Coronary artery (tissue), 2 donors: ENCODE measurements at regions not wholly inside any gene's neighbourhood (a gene's known extent, or its start where the extent isn't known, plus 50 kb on each side); places are given as distances from the start of the nearest gene placed in this dataset.

Source experiments
- DNase-seq: peaks from one replicate; pipeline ENCODE4 v3.0.0-alpha.2; 2017; ENCODE audit warnings: low spot score
- H3K27ac ChIP-seq, 2 donors: fragments of 200-600 bp; sonication (generic); one replicate each; pipeline ENCODE4 v1.5.1; 2016 to 2019
- H3K4me3 ChIP-seq: fragments of 200-600 bp; sonication (generic); 2 replicates; pipeline ENCODE4 v1.5.1; 2016; ENCODE audit warnings: mild to moderate bottlenecking, moderate library complexity
- TF ChIP-seq, protein P1 (sequence below): fragments of 200-600 bp; sonication (generic); IDR thresholded peaks from one replicate; pipeline ENCODE4 v1.5.1; 2019; ENCODE audit warnings: antibody characterized with exemption

DNA sequence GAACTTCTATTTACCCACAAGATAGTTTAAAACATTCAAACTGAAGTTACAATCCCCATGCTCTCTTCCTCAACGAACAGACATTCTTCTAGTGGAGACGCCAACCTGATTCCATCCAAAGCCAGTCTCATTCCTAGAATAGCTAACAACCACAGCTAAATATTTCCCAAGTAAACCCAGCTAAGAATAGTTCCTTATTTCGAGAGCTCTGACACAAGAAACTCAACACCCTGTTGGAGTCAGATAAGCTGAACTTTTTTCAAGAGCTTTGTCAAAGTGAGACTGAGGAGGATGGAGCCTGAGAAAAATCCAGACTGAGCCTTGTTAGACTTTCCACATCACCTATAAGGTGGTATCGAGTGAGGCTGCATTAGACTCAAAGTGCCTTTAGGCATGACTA, 56.7 kb upstream of the RPS23 start:
- H3K4me3 ChIP-seq, result peak overlapping the region; percentile 34
- TF ChIP-seq, protein P1, sequence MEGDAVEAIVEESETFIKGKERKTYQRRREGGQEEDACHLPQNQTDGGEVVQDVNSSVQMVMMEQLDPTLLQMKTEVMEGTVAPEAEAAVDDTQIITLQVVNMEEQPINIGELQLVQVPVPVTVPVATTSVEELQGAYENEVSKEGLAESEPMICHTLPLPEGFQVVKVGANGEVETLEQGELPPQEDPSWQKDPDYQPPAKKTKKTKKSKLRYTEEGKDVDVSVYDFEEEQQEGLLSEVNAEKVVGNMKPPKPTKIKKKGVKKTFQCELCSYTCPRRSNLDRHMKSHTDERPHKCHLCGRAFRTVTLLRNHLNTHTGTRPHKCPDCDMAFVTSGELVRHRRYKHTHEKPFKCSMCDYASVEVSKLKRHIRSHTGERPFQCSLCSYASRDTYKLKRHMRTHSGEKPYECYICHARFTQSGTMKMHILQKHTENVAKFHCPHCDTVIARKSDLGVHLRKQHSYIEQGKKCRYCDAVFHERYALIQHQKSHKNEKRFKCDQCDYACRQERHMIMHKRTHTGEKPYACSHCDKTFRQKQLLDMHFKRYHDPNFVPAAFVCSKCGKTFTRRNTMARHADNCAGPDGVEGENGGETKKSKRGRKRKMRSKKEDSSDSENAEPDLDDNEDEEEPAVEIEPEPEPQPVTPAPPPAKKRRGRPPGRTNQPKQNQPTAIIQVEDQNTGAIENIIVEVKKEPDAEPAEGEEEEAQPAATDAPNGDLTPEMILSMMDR, result no peak
- peak overlapping the region; percentile 94 to 96 for H3K27ac ChIP-seq
- DNase-seq, result no peak

DNA sequence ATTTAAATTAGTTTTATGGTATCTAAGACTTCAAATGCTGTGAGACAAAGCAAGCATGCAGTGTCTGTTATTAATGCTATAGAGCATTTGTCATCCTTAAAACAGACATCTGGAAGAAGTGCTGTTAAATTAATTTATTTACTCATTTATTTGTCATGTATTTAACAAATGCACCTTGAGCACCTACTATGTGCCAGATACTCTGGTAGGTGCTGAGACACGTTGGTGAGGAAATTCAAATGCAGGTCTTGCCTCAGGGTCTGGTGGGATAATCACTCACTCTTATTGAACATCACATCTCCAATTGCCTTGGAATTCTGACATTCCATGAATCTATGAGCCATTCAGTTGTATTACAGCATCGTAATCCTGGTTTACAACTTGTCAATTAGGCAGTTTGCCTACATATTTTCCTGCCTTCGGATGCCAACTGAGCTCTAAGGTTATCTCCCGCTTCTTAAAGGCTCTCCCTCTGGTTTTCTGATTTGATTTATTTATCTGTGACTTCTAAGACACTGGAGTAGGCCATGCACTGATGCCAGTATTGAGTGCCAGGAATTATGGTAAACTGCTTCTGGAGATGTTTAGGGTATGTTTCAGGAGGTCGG, 56.0 kb upstream of the RPS23 start:
- DNase-seq, result no peak
- TF ChIP-seq, protein P1, result no peak
- Histone ChIP-seq H3K27ac (peak overlapping the region; percentile 94 to 96), H3K4me3 (peak overlapping the region; percentile 29)

DNA sequence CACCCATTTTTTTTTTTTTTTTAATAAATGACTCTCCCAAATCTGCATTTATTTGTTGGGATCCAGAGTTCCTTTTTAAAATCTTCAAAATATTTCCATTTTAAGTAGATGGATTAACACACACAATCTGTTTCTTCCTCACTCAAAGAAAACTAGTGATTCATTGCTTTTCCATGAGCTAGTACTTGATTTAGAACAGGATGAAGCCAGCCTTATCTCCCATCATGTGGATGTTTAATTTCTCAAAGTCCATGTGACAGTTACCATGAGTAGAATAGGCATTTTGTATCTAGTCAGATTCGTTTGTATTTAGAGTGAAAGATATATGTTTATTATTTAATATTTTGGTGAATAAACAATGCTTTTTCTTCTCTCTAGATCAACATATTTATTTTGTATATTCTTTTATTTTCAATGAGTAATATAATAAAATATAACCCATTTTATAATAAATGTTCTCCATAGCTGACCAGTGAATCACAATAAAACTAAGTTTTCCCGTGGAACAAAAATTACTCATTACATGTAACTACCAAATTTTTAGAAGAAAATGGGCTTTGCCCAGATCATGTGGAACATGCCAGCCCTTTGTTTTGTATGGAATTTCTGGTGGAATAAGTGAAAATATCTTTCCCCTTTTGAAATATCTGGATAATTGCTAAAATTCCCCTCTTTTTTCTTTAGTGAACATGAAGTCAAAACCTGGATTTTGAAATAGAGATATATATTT, 54.9 kb upstream of the RPS23 start:
- Histone ChIP-seq H3K4me3 (no peak overlapping the region), H3K27ac (peak overlapping the region; percentile 66 to 94)
- TF ChIP-seq, protein P1, result no peak
- DNase-seq, result no peak

DNA sequence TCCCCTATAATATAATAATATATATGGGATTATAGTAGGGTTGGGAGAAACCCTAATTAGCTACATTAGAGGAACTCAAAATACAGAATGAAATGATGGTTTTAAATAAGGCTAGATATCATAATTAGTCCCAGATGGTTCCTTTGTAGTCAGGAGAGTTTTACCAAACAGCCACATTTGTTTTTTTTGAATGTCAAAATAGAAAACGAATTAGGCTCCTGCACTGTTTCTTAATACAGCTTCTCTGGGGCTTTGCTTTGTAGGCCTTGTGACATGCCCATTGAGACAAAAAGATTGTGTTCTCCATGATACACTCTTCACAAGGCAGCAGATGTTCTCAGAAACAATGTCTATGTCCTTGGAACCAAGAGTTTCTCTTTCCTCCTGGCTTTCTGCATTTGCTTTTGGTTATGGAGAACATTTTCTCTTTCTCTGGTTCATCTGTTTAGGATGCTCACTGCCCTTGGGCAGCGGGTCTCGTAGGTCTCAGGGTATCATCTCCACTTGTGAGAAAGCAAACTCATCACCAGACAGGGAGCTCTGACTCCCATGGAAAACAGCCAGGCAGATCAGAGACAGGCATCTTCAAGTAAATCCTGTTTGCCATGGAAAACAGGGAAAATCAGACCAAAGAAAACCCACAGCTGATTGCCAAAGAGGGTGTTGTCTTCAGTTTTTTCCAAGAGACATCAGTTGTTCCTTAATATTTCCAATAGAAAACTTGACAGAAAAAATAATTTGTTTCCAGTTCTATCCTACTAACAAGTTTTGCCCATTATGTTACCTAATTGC, 54.1 kb upstream of the RPS23 start:
- TF ChIP-seq, protein P1, result no peak
- H3K4me3 ChIP-seq, result no peak overlapping the region
- peak overlapping the region; percentile 66 to 86 for H3K27ac ChIP-seq
- DNase-seq, result no peak

DNA sequence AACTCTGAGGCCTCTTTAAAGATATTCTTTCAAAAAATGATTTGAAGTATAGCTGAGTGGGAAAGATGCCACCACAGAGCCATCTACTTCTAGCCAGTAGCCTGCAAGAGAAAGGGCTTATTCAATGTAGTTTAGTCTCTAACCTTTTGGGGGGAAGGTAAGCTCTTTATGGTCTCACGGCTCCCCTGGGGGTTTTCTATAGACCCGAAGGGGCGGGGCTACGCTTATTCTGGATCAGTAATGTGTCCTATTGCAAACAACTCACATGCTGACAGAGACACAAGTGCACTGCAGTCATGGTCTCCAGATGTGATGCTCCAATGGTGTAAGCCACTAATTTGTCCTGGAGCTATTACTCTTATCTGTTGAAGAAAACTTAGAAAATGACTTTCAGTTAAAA, 53.4 kb upstream of the RPS23 start:
- H3K27ac ChIP-seq, result peak overlapping the region; percentile 66 to 86
- H3K4me3 ChIP-seq, result no peak overlapping the region
- TF ChIP-seq, protein P1, result no peak

DNA sequence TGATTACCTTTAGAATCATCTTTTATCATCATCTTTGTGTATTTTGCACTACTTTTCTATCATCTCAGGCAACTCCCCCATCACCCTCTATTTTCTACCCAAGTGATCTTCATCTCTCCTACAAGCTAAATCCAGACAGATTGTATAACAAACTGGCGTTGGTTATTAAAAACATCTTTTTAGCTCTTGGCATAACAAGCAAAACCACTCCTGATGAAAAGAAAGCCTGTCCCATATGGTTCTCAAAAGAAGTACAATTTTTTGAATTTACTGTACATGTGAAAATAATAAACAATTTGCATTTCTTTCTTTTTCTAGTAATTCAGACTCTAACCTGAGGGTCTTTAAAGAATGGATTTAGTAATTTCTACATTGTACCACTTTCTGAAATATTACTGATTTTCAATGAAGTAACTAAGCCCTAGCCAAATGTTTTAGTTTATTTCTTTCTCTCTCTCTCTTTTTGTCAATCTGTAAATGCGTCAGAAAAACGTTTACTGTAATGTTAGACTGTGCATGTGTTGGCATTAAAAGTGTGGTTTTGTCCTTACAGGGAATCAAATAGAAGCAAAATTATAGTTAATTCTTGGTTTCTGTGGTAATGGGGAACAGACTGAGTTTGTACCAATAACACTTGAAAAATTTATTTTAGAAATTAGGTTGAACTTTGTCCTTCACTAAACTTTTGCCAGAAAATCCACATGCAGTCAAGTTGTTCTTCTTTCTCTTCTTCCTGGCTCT, 52.5 kb upstream of the RPS23 start:
- TF ChIP-seq, protein P1, result no peak
- no peak overlapping the region for H3K4me3 ChIP-seq
- peak overlapping the region; percentile 66 to 86 for H3K27ac ChIP-seq
- no peak for DNase-seq

More for the DNA sequence above, 53.4 kb upstream of the RPS23 start:
- DNase-seq, result no peak
